Uterus (tissue), 2 donors: ENCODE measurements at regions not wholly inside any gene's neighbourhood (a gene's known extent, or its start where the extent isn't known, plus 50 kb on each side); places are given as distances from the start of the nearest gene placed in this dataset.

Experiments used
- CTCF ChIP-seq, 4 experiments: fragments of 200-600 bp in 2 of 4; fragments of 450-650 bp in 2 of 4; sonication (generic) in 2 of 4; IDR thresholded peaks; one replicate each; pipeline ENCODE4 v1.5.1; 2016 to 2019; ENCODE audit warnings: antibody characterized with exemption in 4 of 4, mild to moderate bottlenecking in 2 of 4, moderate library complexity in 1 of 4
- POLR2A ChIP-seq, 2 donors: fragments of 450-650 bp; IDR thresholded peaks; one replicate each; pipeline ENCODE4 v1.6.1; 2016; ENCODE audit warnings: antibody characterized with exemption in 2 of 2, mild to moderate bottlenecking in 1 of 2, moderate library complexity in 1 of 2

- TF ChIP-seq CTCF (IDR thresholded peaks at IDR 0.05) (no peak), POLR2A (IDR thresholded peaks at IDR 0.05) (no peak)
Measured at GRCh38 chr19:32246006-32246405, 99.4 kb upstream of the ZNF507 start.
